A549 (cell line): ENCODE measurements at regions not wholly inside any gene's neighbourhood (a gene's known extent, or its start where the extent isn't known, plus 50 kb on each side); places are given as distances from the start of the nearest gene placed in this dataset.

ENCODE experiments used
- CHD2 ChIP-seq: fragments of 150-350 bp; IDR thresholded peaks from 2 replicates; pipeline ENCODE4 v1.6.1; 2014; ENCODE audit warnings: low read length; ENCODE audit not compliant: partially characterized antibody
- CTCF ChIP-seq: fragments of >200 bp; sonication (Bioruptor Twin); formaldehyde crosslinking; IDR thresholded peaks from 3 replicates; pipeline ENCODE4 v1.5.1; 2016
- EHMT2 ChIP-seq: fragments of 200-600 bp; sonication (generic); IDR thresholded peaks from 2 replicates; pipeline ENCODE4 v1.6.1; 2016; ENCODE audit warnings: antibody characterized with exemption, low read depth, mild to moderate bottlenecking, moderate library complexity
- EP300 ChIP-seq, 2 experiments: fragments of >200 bp; sonication (Bioruptor Twin); formaldehyde crosslinking; IDR thresholded peaks; 2 replicates in 1 of 2; 3 replicates in 1 of 2; pipeline ENCODE4 v1.6.1; 2016 to 2017
- FOXS1 ChIP-seq: fragments of 250-450 bp; sonication (Bioruptor Pico); IDR thresholded peaks from 2 replicates; pipeline ENCODE4 v1.5.0; 2020; ENCODE audit warnings: mild to moderate bottlenecking, moderate library complexity
- HES2 ChIP-seq: fragments of >200 bp; sonication (Bioruptor Twin); formaldehyde crosslinking; IDR thresholded peaks from 2 replicates; pipeline ENCODE4 v1.6.1; 2016
- MAX ChIP-seq: IDR thresholded peaks from 2 replicates; pipeline ENCODE4 v1.6.1; 2012
- MAZ ChIP-seq: fragments of 150-350 bp; IDR thresholded peaks from 2 replicates; pipeline ENCODE4 v1.6.1; 2014; ENCODE audit warnings: antibody characterized with exemption, low read depth, low read length, borderline replicate concordance
- POLR2A ChIP-seq: IDR thresholded peaks from 2 replicates; pipeline ENCODE4 v1.6.1; 2012; ENCODE audit warnings: mild to moderate bottlenecking, low read length
- ZFP36 ChIP-seq: fragments of 450-650 bp; IDR thresholded peaks from 2 replicates; pipeline ENCODE4 v1.6.1; 2014; ENCODE audit warnings: borderline replicate concordance; ENCODE audit not compliant: partially characterized antibody

- TF ChIP-seq EP300 (IDR thresholded peaks at IDR 0.05) = no peak
- no peak for TF ChIP-seq FOXS1 (CRISPR knock-in tag)
- TF ChIP-seq EHMT2 = no peak
- no peak for TF ChIP-seq CTCF
- no peak for TF ChIP-seq MAZ
- TF ChIP-seq POLR2A = no peak
- TF ChIP-seq HES2 = no peak
- TF ChIP-seq ZFP36 = no peak
- no peak for TF ChIP-seq CHD2
- no peak for TF ChIP-seq MAX
Measured at GRCh38 chr2:201953396-201953795, 80.3 kb upstream of the FZD7 start.
